ENCODE measurements at regions not wholly inside any gene's neighbourhood (a gene's known extent, or its start where the extent isn't known, plus 50 kb on each side); places are given as distances from the start of the nearest gene placed in this dataset.
"Not testable (repeated sequence)": the region's sequence is repeated elsewhere in the genome, so short reads cannot be mapped to it uniquely, and the experiment has no call there.

GRCh38 chr16:59518721-59519120 is 784.6 kb upstream of the GOT2 start:
- WGBS, 5 donors, result 31 to 64% (median 37%) methylated on average over 5 of the region's 5 CpGs
- DNase-seq, result peak in 1 of 2 donors; percentile 37
- H3K36me3 ChIP-seq; H3K27me3 ChIP-seq; intact Hi-C loops (cut with DNase I; ENCODE audit: low total_unique reads); H3K27ac ChIP-seq; H3K4me1 ChIP-seq; H3K4me3 ChIP-seq: not testable (repeated sequence)
- peak in 1 of 3 donors; percentile 9 for TF ChIP-seq POLR2AphosphoS5 (IDR thresholded peaks at IDR 0.05)
- peaks cover 0 to 12% (median 5%) of the 10 kb centered on the region in 4 donors for H3K9me3 ChIP-seq

DNA sequence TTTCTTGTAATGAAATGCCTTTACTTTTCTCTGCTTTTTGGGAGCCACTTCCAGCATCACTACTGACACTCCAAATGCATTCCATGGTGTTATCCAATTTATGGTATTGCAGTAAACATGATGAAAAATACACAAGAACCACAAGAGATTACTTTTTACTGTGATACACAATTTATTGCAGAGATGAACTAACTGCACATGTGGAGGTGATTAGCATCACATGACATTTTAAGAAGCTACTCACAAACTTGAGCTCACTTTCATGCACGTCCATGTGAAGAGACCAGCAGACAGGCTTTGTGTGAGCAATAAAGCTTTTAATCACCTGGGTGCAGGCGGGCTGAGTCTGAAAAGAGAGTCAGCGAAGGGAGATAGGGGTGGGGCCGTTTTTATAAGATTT is 780.5 kb upstream of the GOT2 start:
- Histone ChIP-seq H3K4me1 (peaks cover 0 to 7% (median 0%) of the 10 kb centered on the region in 4 donors), H3K4me3 (no peak overlapping the region), H3K27me3 (no peaks in the 10 kb centered on the region), H3K27ac (no peak overlapping the region), H3K9me3 (peaks cover 0 to 16% (median 5%) of the 10 kb centered on the region in 4 donors), H3K36me3 (no peaks in the 10 kb centered on the region)
- TF ChIP-seq POLR2AphosphoS5 (IDR thresholded peaks at IDR 0.05), result no peak
- no peak for TF ChIP-seq CTCF (IDR thresholded peaks at IDR 0.05)
- no peak for TF ChIP-seq EP300 (IDR thresholded peaks at IDR 0.05)
- no peak for TF ChIP-seq POLR2A (IDR thresholded peaks at IDR 0.05)
- 78 to 91% (median 82%) methylated on average over 3 to 4 of the region's 4 CpGs for WGBS, 5 donors
- DNase-seq, result no peak
- intact Hi-C loops (cut with DNase I; ENCODE audit: low total_unique reads), result no loop called here

DNA sequence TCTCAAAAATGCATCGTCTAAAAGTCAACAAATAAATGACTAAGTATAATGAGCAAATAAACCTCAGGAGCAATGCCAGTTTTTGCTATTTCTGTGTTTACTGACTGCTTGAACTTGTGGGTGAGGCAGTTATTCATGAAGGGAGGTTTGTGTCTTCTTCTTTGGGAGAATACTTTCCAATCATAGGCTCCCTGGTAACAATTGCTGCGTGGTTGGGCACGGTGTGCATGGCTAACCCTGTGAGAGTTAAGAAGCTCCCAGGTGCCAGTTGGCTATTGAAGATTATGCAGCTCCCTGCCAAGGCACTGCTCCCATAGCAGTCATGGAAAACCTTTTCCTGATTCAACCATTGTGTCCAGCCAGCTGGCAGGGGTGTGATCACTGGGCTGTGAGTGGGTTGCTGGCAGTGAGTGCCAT is 775.9 kb upstream of the GOT2 start:
- intact Hi-C loops (cut with DNase I; ENCODE audit: low total_unique reads), result no loop called here

DNA sequence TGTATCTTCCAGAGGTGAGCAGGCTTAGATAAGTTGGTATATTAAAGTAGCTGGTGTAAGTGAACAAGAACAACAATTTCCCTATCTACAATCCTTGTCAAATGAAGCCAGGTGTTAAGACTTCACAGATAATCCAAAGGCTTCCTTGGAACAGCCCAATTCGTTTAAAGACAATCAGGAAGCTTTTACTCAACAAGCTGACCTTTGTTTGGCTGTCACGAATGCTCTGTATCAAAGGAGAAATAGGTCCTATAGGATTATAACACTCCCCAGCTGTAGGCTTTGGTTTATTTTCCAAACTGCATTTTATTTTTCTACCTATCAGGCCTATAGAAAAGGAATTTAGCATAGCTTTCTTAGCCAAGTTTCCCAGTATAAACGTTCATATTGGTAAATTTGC is 766.5 kb upstream of the GOT2 start:
- 47 to 63% (median 52%) methylated on average over 3 of the region's 3 CpGs for WGBS, 5 donors
- no peaks in the 10 kb centered on the region for H3K9me3 ChIP-seq
- no peaks in the 10 kb centered on the region for H3K27me3 ChIP-seq

More for the DNA sequence above, 775.9 kb upstream of the GOT2 start:
- Histone ChIP-seq H3K27ac (no peak overlapping the region), H3K4me1 (peaks cover 0 to 7% (median 0%) of the 10 kb centered on the region in 4 donors), H3K4me3 (no peak overlapping the region), H3K27me3 (no peaks in the 10 kb centered on the region), H3K9me3 (peaks cover 0 to 16% (median 5%) of the 10 kb centered on the region in 4 donors), H3K36me3 (no peaks in the 10 kb centered on the region)
- peak in 1 of 2 donors; percentile 40 for DNase-seq
- 26 to 48% (median 29%) methylated on average over 3 of the region's 3 CpGs for WGBS, 5 donors
- TF ChIP-seq CTCF (IDR thresholded peaks at IDR 0.05) (no peak), POLR2A (IDR thresholded peaks at IDR 0.05) (no peak), POLR2AphosphoS5 (IDR thresholded peaks at IDR 0.05) (no peak), EP300 (IDR thresholded peaks at IDR 0.05) (no peak)

More for the DNA sequence above, 766.5 kb upstream of the GOT2 start:
- Histone ChIP-seq H3K4me3 (no peak overlapping the region), H3K4me1 (no peaks in the 10 kb centered on the region), H3K27ac (no peak overlapping the region), H3K36me3 (no peaks in the 10 kb centered on the region)
- intact Hi-C loops (cut with DNase I; ENCODE audit: low total_unique reads), result no loop called here
- no peak for TF ChIP-seq POLR2AphosphoS5 (IDR thresholded peaks at IDR 0.05)
- no peak for TF ChIP-seq CTCF (IDR thresholded peaks at IDR 0.05)
- no peak for TF ChIP-seq POLR2A (IDR thresholded peaks at IDR 0.05)
- TF ChIP-seq EP300 (IDR thresholded peaks at IDR 0.05), result no peak
- DNase-seq, result no peak

All from stomach (tissue), 8 donors.